ENCODE measurements at regions not wholly inside any gene's neighbourhood (a gene's known extent, or its start where the extent isn't known, plus 50 kb on each side); places are given as distances from the start of the nearest gene placed in this dataset.

- no peaks in the 10 kb centered on the region for H3K9me3 Mint-ChIP-seq
- H3K4me1 Mint-ChIP-seq (ENCODE audit: low read depth), result no peaks in the 10 kb centered on the region
- peaks cover 2% of the 10 kb centered on the region for H3K27me3 Mint-ChIP-seq (ENCODE audit: low read depth)
- CTCF ChIA-PET, result no interaction called here
- intact Hi-C loops (cut with micrococcal nuclease), result no loop called here
- no peak overlapping the region for H3K27ac Mint-ChIP-seq
- no peak overlapping the region for H3K4me3 Mint-ChIP-seq
- no peaks in the 10 kb centered on the region for H3K36me3 Mint-ChIP-seq (ENCODE audit: low read depth)
- no peak for DNase-seq
These were observed 255.1 kb downstream of the GBA3 start for GRCh38 chr4:22947851-22948250.

- no peaks in the 10 kb centered on the region for H3K4me1 Mint-ChIP-seq (ENCODE audit: low read depth)
- no peaks in the 10 kb centered on the region for H3K9me3 Mint-ChIP-seq
- no peak overlapping the region for H3K4me3 Mint-ChIP-seq
- intact Hi-C loops (cut with micrococcal nuclease), result no loop called here
- no peaks in the 10 kb centered on the region for H3K36me3 Mint-ChIP-seq (ENCODE audit: low read depth)
- CTCF ChIA-PET, result no interaction called here
- peaks cover 2% of the 10 kb centered on the region for H3K27me3 Mint-ChIP-seq (ENCODE audit: low read depth)
- no peak overlapping the region for H3K27ac Mint-ChIP-seq
- no peak for DNase-seq
These were observed 250.3 kb downstream of the GBA3 start for GRCh38 chr4:22942920-22943559.

DNA sequence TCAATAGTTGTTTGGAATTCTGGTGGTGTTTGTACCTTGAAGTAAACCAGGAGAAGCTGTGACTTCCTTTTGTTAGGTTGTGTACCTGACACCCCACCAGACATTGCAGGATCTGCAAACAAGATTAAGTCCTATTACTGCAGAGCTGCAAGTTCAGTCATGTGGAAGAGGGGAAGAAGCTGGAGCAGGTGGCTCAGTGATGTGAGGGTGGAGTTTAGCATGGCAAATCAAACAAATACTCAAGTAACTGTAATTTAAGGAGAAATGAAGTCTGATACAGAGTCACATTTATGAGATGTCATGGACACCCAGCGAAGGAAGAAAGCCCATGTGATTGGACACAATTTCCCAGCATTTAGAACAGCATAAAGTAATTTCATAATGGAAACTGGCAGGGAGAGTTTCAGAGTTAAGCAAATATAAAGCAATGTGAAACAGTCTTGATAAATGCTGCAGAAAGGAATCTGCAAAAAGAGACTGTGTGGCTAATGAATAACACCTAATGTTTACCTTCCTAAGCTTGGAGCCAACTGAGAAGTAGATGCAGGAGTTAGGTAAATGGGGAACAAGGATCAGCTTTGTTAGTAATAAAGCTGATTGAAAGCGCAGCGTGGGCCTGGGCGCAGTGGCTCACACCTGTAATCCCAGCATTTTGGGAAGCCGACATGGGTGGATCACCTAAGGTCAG lies 249.1 kb downstream of the GBA3 start:
- H3K9me3 Mint-ChIP-seq, result no peaks in the 10 kb centered on the region
- intact Hi-C loops (cut with micrococcal nuclease), result no loop called here
- H3K27ac Mint-ChIP-seq, result no peak overlapping the region
- no peaks in the 10 kb centered on the region for H3K36me3 Mint-ChIP-seq (ENCODE audit: low read depth)
- no peak for DNase-seq
- peaks cover 2% of the 10 kb centered on the region for H3K27me3 Mint-ChIP-seq (ENCODE audit: low read depth)
- no peak overlapping the region for H3K4me3 Mint-ChIP-seq
- CTCF ChIA-PET, result no interaction called here
- H3K4me1 Mint-ChIP-seq (ENCODE audit: low read depth), result no peaks in the 10 kb centered on the region

DNA sequence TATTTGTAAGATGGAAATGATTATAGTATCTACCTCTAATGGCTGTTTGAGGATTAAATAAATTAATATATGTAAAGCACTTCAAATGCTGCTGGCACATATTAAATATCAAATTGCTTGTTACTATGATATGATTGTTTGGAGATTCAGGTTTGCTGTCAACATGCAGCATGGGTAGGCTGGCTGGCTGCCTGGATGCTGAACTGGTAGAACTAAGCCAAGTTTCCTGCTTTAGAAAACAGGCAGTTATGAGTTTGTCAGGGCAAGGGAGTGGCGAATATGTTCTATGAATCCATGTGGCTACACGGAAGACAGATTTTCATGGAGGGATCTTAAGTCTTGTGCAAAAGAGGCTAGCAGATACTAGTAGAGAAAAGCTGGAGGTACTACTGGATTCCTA lies 239.6 kb downstream of the GBA3 start:
- no peak overlapping the region for H3K27ac Mint-ChIP-seq

GRCh38 chr4:22922426-22922825 lies 229.7 kb downstream of the GBA3 start:
- CTCF ChIA-PET, result no interaction called here
- H3K27me3 Mint-ChIP-seq (ENCODE audit: low read depth), result peaks cover 8% of the 10 kb centered on the region
- no peaks in the 10 kb centered on the region for H3K4me1 Mint-ChIP-seq (ENCODE audit: low read depth)
- H3K27ac Mint-ChIP-seq, result no peak overlapping the region
- no peak for DNase-seq
- H3K36me3 Mint-ChIP-seq (ENCODE audit: low read depth), result no peaks in the 10 kb centered on the region
- H3K9me3 Mint-ChIP-seq, result peaks cover 5% of the 10 kb centered on the region
- no peak overlapping the region for H3K4me3 Mint-ChIP-seq
- intact Hi-C loops (cut with micrococcal nuclease), result no loop called here

More for the DNA sequence above, 239.6 kb downstream of the GBA3 start:
- intact Hi-C loops (cut with micrococcal nuclease), result no loop called here
- no peaks in the 10 kb centered on the region for H3K4me1 Mint-ChIP-seq (ENCODE audit: low read depth)
- DNase-seq, result no peak
- H3K4me3 Mint-ChIP-seq, result no peak overlapping the region
- H3K36me3 Mint-ChIP-seq (ENCODE audit: low read depth), result no peaks in the 10 kb centered on the region
- H3K27me3 Mint-ChIP-seq (ENCODE audit: low read depth), result no peaks in the 10 kb centered on the region
- H3K9me3 Mint-ChIP-seq, result no peaks in the 10 kb centered on the region
- CTCF ChIA-PET, result no interaction called here

DNA sequence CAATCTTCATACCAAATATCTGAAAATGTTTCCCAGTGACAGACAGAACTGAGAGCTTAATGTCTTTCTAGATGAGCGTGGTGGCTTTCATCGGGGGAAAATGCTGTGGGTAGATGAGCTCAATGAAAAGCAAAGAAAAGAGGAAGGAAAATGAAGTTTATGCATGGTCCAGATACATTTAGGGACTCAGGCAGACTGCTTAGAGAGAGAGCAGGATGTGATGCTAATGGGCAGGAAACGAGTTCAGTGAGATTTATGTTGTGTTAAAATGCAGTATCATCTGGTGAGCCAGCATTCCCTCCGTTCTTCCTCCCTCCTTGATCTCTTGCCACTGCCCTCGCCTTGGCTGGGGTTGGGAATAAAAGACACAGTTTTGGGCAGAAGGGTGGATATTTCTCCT lies 229.2 kb downstream of the GBA3 start:
- no peak for DNase-seq
- Mint-ChIP-seq H3K4me3 (no peak overlapping the region), H3K27ac (no peak overlapping the region), H3K9me3 (peaks cover 5% of the 10 kb centered on the region), H3K36me3 (ENCODE audit: low read depth) (no peaks in the 10 kb centered on the region), H3K27me3 (ENCODE audit: low read depth) (peaks cover 8% of the 10 kb centered on the region), H3K4me1 (ENCODE audit: low read depth) (no peaks in the 10 kb centered on the region)
- intact Hi-C loops (cut with micrococcal nuclease), result no loop called here
- CTCF ChIA-PET, result no interaction called here

DNA sequence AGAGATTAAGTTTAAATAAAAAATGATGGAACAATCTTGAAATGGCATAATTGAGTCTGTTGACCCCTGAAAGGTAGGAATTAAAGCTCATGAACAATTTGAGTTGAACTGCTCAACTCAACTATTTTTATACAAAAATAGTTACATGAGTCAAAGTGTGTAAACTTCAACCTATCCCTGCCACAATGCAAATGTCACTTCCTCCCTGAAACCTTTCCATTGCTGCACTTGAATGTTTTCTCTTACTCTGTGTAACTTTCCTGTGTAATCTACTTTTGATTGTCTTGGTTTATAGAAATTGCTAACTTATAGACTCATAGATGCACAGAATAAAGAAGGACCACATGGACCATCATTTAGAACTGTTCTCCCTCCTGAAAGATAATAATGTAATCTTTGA lies 218.5 kb downstream of the GBA3 start:
- CTCF ChIA-PET, result interaction anchor here (0.6 kb wide), 1 partner anchor 9 kb away, joined by 3 read pairs; no protein-coding TSS in a partner anchor
- Mint-ChIP-seq H3K27me3 (ENCODE audit: low read depth) (no peaks in the 10 kb centered on the region), H3K4me1 (ENCODE audit: low read depth) (no peaks in the 10 kb centered on the region), H3K9me3 (no peaks in the 10 kb centered on the region), H3K36me3 (ENCODE audit: low read depth) (no peaks in the 10 kb centered on the region), H3K27ac (no peak overlapping the region), H3K4me3 (no peak overlapping the region)
- no peak for DNase-seq
- intact Hi-C loops (cut with micrococcal nuclease), result no loop called here

- H3K4me1 Mint-ChIP-seq (ENCODE audit: low read depth), result no peaks in the 10 kb centered on the region
- no peak overlapping the region for H3K27ac Mint-ChIP-seq
- intact Hi-C loops (cut with micrococcal nuclease), result no loop called here
- no peaks in the 10 kb centered on the region for H3K27me3 Mint-ChIP-seq (ENCODE audit: low read depth)
- no peak overlapping the region for H3K4me3 Mint-ChIP-seq
- CTCF ChIA-PET, result no interaction called here
- no peaks in the 10 kb centered on the region for H3K9me3 Mint-ChIP-seq
- no peak for DNase-seq
- H3K36me3 Mint-ChIP-seq (ENCODE audit: low read depth), result no peaks in the 10 kb centered on the region
These were observed 217.5 kb downstream of the GBA3 start for GRCh38 chr4:22910200-22910599.

GRCh38 chr4:22906045-22906444 lies 213.3 kb downstream of the GBA3 start:
- Mint-ChIP-seq H3K27ac (no peak overlapping the region), H3K27me3 (ENCODE audit: low read depth) (no peaks in the 10 kb centered on the region), H3K9me3 (no peaks in the 10 kb centered on the region), H3K4me3 (no peak overlapping the region), H3K36me3 (ENCODE audit: low read depth) (no peaks in the 10 kb centered on the region), H3K4me1 (ENCODE audit: low read depth) (no peaks in the 10 kb centered on the region)
- CTCF ChIA-PET, result interaction anchor here (1.3 kb wide), 1 partner anchor 9 kb away, joined by 6 read pairs; no protein-coding TSS in a partner anchor
- intact Hi-C loops (cut with micrococcal nuclease), result no loop called here
- no peak for DNase-seq

- intact Hi-C loops (cut with micrococcal nuclease), result no loop called here
- CTCF ChIA-PET, result no interaction called here
- DNase-seq, result no peak
- Mint-ChIP-seq H3K4me3 (no peak overlapping the region), H3K36me3 (ENCODE audit: low read depth) (no peaks in the 10 kb centered on the region), H3K4me1 (ENCODE audit: low read depth) (no peaks in the 10 kb centered on the region), H3K9me3 (no peaks in the 10 kb centered on the region), H3K27ac (no peak overlapping the region), H3K27me3 (ENCODE audit: low read depth) (no peaks in the 10 kb centered on the region)
These were observed 211.2 kb downstream of the GBA3 start for GRCh38 chr4:22903913-22904312.

DNA sequence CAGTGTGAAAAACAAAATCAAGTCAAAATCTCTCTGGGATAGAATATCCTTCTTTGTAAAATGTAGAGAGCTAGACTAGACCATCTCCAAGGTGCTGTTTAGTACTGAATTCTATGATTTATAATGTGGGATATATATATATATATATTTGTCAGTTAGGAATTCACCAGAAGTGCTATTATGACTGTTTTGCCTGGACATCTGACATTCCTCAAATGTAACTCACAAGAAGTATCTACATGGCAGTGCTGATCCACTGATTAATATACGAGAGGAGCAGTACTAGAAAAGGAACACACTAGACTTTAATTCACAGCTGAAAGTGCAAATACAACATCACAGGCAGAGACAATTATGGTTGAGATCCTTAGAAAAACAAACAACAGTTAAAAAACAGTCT lies 208.9 kb downstream of the GBA3 start:
- H3K27me3 Mint-ChIP-seq (ENCODE audit: low read depth), result peaks cover 6% of the 10 kb centered on the region
- intact Hi-C loops (cut with micrococcal nuclease), result no loop called here
- H3K36me3 Mint-ChIP-seq (ENCODE audit: low read depth), result no peaks in the 10 kb centered on the region

DNA sequence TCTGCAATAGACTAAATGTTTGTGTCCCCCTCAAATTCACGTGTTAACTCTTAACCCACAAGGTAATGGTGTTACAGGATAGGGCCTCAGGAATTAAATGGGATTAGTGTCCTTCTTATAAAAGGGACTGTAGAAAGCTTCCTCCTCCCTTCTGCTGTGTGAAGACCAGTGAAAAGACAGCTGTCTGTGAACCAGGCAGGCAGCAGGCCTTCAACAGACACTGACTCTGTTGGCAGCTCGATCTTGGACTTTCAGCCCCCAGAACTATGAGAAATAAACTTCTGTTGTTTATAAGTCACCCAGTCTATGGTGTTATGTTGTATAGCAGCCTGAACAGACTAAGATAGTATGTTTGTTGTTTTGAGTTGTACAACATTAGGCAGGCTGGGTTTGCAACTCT lies 208.1 kb downstream of the GBA3 start:
- intact Hi-C loops (cut with micrococcal nuclease), result no loop called here
- CTCF ChIA-PET, result interaction anchor here (0.6 kb wide), 1 partner anchor 59 kb away, joined by 3 read pairs; no protein-coding TSS in a partner anchor
- Mint-ChIP-seq H3K36me3 (ENCODE audit: low read depth) (no peaks in the 10 kb centered on the region), H3K27ac (no peak overlapping the region), H3K9me3 (no peaks in the 10 kb centered on the region), H3K27me3 (ENCODE audit: low read depth) (peaks cover 6% of the 10 kb centered on the region), H3K4me1 (ENCODE audit: low read depth) (no peaks in the 10 kb centered on the region), H3K4me3 (no peak overlapping the region)
- DNase-seq, result no peak

More for the DNA sequence above, 208.9 kb downstream of the GBA3 start:
- Mint-ChIP-seq H3K9me3 (no peaks in the 10 kb centered on the region), H3K4me1 (ENCODE audit: low read depth) (no peaks in the 10 kb centered on the region), H3K27ac (no peak overlapping the region), H3K4me3 (no peak overlapping the region)
- CTCF ChIA-PET, result interaction anchor here (0.6 to 0.7 kb wide), 3 partner anchors 10 to 71 kb away, joined by 3 to 4 read pairs (median 3); no protein-coding TSS in a partner anchor
- no peak for DNase-seq

DNA sequence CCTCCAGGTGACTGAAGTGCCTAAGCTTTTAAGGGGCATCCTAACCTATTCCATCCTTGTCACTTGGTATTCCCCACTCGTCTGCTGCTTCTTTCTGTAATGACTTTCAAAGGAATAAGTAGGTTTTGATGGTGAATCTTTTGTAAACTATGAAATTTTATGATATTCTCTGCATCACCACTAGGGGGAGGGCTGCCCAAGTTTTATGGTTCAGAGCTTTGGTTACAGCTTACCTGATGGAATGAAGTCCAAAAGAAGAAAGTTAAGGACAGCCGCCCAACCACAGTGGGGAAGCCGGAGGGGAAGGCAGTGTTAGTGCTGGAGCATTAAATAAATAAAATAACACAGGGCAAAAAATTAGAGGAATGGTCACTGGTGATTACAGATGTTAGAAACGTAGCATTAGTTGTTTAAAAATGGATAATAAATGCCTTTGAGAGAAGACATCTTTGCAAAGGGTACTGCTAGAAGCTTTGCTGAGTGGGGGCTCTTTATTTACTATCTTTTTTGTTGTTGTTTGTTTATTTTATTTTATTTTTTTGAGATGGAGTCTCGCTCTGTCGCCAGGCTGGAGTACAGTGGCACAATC lies 204.9 kb downstream of the GBA3 start:
- Mint-ChIP-seq H3K27ac (no peak overlapping the region), H3K36me3 (ENCODE audit: low read depth) (no peaks in the 10 kb centered on the region), H3K9me3 (no peaks in the 10 kb centered on the region), H3K27me3 (ENCODE audit: low read depth) (peaks cover 6% of the 10 kb centered on the region), H3K4me3 (no peak overlapping the region), H3K4me1 (ENCODE audit: low read depth) (no peaks in the 10 kb centered on the region)
- CTCF ChIA-PET, result interaction anchor here (0.5 to 2.1 kb wide), 15 partner anchors 8 to 1521 kb away, joined by 3 to 7 read pairs (median 4); no protein-coding TSS in a partner anchor
- peak; percentile 38 for DNase-seq
- intact Hi-C loops (cut with micrococcal nuclease), result loop anchor here (1.0 to 5.0 kb wide), 2 partner anchors 820 to 1522 kb away; no protein-coding TSS in a partner anchor
